Liver (tissue), 7 donors: ENCODE measurements at regions not wholly inside any gene's neighbourhood (a gene's known extent, or its start where the extent isn't known, plus 50 kb on each side); places are given as distances from the start of the nearest gene placed in this dataset.

ENCODE experiments used
- DNase-seq: peaks from one replicate; pipeline ENCODE4 v3.0.0-alpha.2; 2017; ENCODE audit warnings: low spot score
- H3K27ac ChIP-seq, 2 donors: one replicate each; pipeline ENCODE4 v1.7.0; 2013; ENCODE audit warnings: inconsistent platforms in 2 of 2, low read length in 2 of 2, control low read depth in 1 of 2, low read depth in 1 of 2, mild to moderate bottlenecking in 1 of 2
- H3K27me3 ChIP-seq, 4 donors: one replicate each; pipeline versions ENCODE4 v1.6.1 to v1.7.0; 2013; ENCODE audit warnings: low read length in 3 of 4, inconsistent platforms in 1 of 4, mild to moderate bottlenecking in 1 of 4, moderate library complexity in 1 of 4; ENCODE audit not compliant: control insufficient read depth in 4 of 4, insufficient read depth in 4 of 4
- H3K36me3 ChIP-seq, 4 donors: one replicate each; pipeline versions ENCODE4 v1.6.1 to v1.7.0; 2013; ENCODE audit warnings: low read length in 3 of 4, mild to moderate bottlenecking in 3 of 4, low read depth in 1 of 4, moderate library complexity in 1 of 4; ENCODE audit not compliant: control insufficient read depth in 4 of 4, insufficient read depth in 3 of 4
- H3K4me1 ChIP-seq, 4 donors: one replicate each; pipeline versions ENCODE4 v1.6.1 to v1.7.0; 2013; ENCODE audit warnings: low read length in 3 of 4, mild to moderate bottlenecking in 3 of 4, moderate library complexity in 1 of 4; ENCODE audit not compliant: control insufficient read depth in 4 of 4, insufficient read depth in 4 of 4
- H3K4me3 ChIP-seq, 3 donors: one replicate each; pipeline versions ENCODE4 v1.6.1 to v1.7.0; 2013; ENCODE audit warnings: low read length in 3 of 3, control low read depth in 1 of 3, low read depth in 1 of 3, mild to moderate bottlenecking in 1 of 3
- H3K9ac ChIP-seq, 2 donors: one replicate each; pipeline ENCODE4 v1.7.0; 2013; ENCODE audit warnings: low read length in 2 of 2, mild to moderate bottlenecking in 2 of 2, moderate library complexity in 2 of 2, control low read depth in 1 of 2, low read depth in 1 of 2
- H3K9me3 ChIP-seq, 4 donors: one replicate each; pipeline versions ENCODE4 v1.6.1 to v1.7.0; 2013; ENCODE audit warnings: low read length in 3 of 4; ENCODE audit not compliant: control insufficient read depth in 4 of 4
- FOXA1 ChIP-seq: IDR thresholded peaks from 2 replicates; pipeline ENCODE4 v1.6.1; 2016; ENCODE audit warnings: antibody characterized with exemption
- FOXA2 ChIP-seq: IDR thresholded peaks from 2 replicates; pipeline ENCODE4 v1.6.1; 2016; ENCODE audit warnings: antibody characterized with exemption
- GABPA ChIP-seq, 2 donors: IDR thresholded peaks in 1 of 2; conservative IDR thresholded peaks in 1 of 2; 2 replicates each; pipeline ENCODE4 v1.6.1; 2016; ENCODE audit warnings: antibody characterized with exemption in 2 of 2, mild to moderate bottlenecking in 1 of 2, moderate library complexity in 1 of 2
- HNF4A ChIP-seq, 2 donors: conservative IDR thresholded peaks; 2 replicates each; pipeline ENCODE4 v1.6.1; 2016; ENCODE audit warnings: antibody characterized with exemption in 2 of 2, mild to moderate bottlenecking in 2 of 2
- HNF4G ChIP-seq: IDR thresholded peaks from 2 replicates; pipeline ENCODE4 v1.6.1; 2016; ENCODE audit warnings: antibody characterized with exemption
- JUND ChIP-seq, 2 donors: IDR thresholded peaks; 2 replicates each; pipeline ENCODE4 v1.6.1; 2016; ENCODE audit warnings: antibody characterized with exemption in 2 of 2
- NR2F2 ChIP-seq: IDR thresholded peaks from 2 replicates; pipeline ENCODE4 v1.6.1; 2016; ENCODE audit warnings: antibody characterized with exemption
- RAD21 ChIP-seq, 2 donors: IDR thresholded peaks; 2 replicates each; pipeline ENCODE4 v1.6.1; 2016; ENCODE audit warnings: antibody characterized with exemption in 2 of 2, mild to moderate bottlenecking in 2 of 2
- TAF1 ChIP-seq: conservative IDR thresholded peaks from 2 replicates; pipeline ENCODE4 v1.6.1; 2016; ENCODE audit warnings: antibody characterized with exemption, mild to moderate bottlenecking
- YY1 ChIP-seq: IDR thresholded peaks from 2 replicates; pipeline ENCODE4 v1.6.1; 2016; ENCODE audit warnings: antibody characterized with exemption, mild to moderate bottlenecking
- WGBS: extraction: QIAGEN DNeasy Blood & Tissue Kit; methylation state at CpG from one replicate; pipeline ENCODE4 v1.1.7; 2013; 5-methylcytosine and 5-hydroxymethylcytosine counted together
- TF ChIP-seq, protein P1 (sequence below): IDR thresholded peaks from 2 replicates; pipeline ENCODE4 v1.6.1; 2016; ENCODE audit warnings: antibody characterized with exemption
- TF ChIP-seq, protein P2 (sequence below): IDR thresholded peaks from 2 replicates; pipeline ENCODE4 v1.6.1; 2016; ENCODE audit warnings: antibody characterized with exemption
- TF ChIP-seq, protein P3 (sequence below): IDR thresholded peaks from 2 replicates; pipeline ENCODE4 v1.6.1; 2016; ENCODE audit warnings: antibody characterized with exemption
- TF ChIP-seq, protein P4 (sequence below): IDR thresholded peaks from 2 replicates; pipeline ENCODE4 v1.6.1; 2016; ENCODE audit warnings: antibody characterized with exemption, mild to moderate bottlenecking
- donor health status: healthy.
- donor health status: healthy.
- donor health status: healthy.
- donor health status: healthy.

DNA sequence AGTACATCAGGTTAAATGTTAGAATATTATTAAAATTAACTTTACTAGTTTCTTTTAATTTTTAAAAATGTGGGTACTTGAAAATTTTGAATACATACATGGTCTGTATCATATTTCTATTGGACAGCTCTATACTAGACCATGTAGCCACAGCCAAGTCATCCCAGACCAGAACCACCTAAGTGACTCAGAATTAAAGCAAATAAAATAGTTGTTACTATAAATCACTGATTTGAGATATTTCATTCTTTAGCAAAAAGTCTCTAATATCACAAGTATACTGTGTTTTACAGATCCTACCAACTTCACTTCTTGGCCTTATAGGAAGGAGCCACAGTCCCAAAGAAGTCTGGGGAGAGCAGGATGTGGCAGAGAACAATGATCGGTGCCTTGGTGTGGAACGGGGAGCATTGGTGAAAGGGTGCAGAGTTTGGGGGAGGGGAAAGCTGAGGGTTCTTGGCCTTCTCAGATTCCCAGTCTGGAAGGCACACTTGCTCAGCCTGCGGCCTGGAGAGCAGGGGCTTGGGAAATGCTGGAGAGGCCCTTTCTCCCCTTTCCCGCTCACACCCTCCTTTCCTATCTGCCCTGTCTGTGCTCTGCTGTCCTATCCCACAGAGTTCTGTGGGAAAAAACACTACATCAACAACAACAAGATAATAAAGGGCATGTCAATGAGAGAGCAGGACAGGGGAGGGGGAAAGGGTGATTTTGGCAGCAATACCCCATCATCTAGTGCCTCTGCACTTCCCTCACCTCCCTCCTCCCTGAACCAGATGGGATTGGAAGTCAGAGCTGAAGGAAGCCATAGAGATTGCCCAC is 122.1 kb downstream of the NGF start:
- H3K4me3 ChIP-seq = no peak overlapping the region
- TF ChIP-seq HNF4G (no peak), HNF4A (conservative IDR thresholded peaks at IDR 0.05) (no peak), RAD21 (IDR thresholded peaks at IDR 0.05) (no peak), NR2F2 (no peak), JUND (IDR thresholded peaks at IDR 0.05) (no peak), GABPA (IDR thresholded peaks at IDR 0.05 in 1 of 2, conservative IDR thresholded peaks at IDR 0.05 in 1 of 2) (no peak), TAF1 (no peak)
- TF ChIP-seq, protein P1, sequence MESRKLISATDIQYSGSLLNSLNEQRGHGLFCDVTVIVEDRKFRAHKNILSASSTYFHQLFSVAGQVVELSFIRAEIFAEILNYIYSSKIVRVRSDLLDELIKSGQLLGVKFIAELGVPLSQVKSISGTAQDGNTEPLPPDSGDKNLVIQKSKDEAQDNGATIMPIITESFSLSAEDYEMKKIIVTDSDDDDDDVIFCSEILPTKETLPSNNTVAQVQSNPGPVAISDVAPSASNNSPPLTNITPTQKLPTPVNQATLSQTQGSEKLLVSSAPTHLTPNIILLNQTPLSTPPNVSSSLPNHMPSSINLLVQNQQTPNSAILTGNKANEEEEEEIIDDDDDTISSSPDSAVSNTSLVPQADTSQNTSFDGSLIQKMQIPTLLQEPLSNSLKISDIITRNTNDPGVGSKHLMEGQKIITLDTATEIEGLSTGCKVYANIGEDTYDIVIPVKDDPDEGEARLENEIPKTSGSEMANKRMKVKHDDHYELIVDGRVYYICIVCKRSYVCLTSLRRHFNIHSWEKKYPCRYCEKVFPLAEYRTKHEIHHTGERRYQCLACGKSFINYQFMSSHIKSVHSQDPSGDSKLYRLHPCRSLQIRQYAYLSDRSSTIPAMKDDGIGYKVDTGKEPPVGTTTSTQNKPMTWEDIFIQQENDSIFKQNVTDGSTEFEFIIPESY = no peak
- TF ChIP-seq, protein P2, sequence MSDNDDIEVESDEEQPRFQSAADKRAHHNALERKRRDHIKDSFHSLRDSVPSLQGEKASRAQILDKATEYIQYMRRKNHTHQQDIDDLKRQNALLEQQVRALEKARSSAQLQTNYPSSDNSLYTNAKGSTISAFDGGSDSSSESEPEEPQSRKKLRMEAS = no peak
- TF ChIP-seq, protein P3, sequence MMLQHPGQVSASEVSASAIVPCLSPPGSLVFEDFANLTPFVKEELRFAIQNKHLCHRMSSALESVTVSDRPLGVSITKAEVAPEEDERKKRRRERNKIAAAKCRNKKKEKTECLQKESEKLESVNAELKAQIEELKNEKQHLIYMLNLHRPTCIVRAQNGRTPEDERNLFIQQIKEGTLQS = no peak
- H3K27ac ChIP-seq = no peak overlapping the region
- no peaks in the 10 kb centered on the region for H3K4me1 ChIP-seq
- WGBS = 84% methylated on average over 4 of the region's 4 CpGs
- no peaks in the 10 kb centered on the region for H3K36me3 ChIP-seq
- H3K27me3 ChIP-seq = no peaks in the 10 kb centered on the region
- no peak overlapping the region for H3K9ac ChIP-seq
- H3K9me3 ChIP-seq = no peaks in the 10 kb centered on the region
- DNase-seq = no peak

DNA sequence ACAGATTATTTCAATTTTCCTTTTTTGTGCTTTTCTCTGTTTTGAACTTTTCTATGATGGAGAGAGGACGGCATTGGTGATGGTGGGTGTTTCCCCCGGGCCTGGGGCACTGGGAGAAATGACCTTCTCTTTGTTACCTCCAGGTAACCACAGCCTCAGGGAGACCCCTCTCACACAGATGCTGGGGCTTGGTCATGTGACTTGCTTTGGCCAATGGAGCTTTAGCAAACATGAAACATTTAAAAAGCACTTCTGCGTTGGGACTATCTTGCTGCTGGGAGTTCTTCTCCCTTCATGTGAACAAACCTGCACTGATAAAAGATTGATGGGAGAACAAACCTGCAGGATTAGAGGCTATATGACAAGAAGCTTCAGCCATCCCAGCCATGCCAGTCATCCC is 122.9 kb downstream of the NGF start:
- WGBS = 88% methylated on average over 3 of the region's 3 CpGs
- Histone ChIP-seq H3K27ac (no peak overlapping the region), H3K9ac (no peak overlapping the region)

More for the DNA sequence above, 122.9 kb downstream of the NGF start:
- H3K27me3 ChIP-seq = no peaks in the 10 kb centered on the region
- no peak for DNase-seq
- H3K36me3 ChIP-seq = no peaks in the 10 kb centered on the region
- no peaks in the 10 kb centered on the region for H3K9me3 ChIP-seq
- no peak overlapping the region for H3K4me3 ChIP-seq
- TF ChIP-seq, protein P1 = no peak
- no peak for TF ChIP-seq FOXA1
- TF ChIP-seq HNF4A (conservative IDR thresholded peaks at IDR 0.05) = no peak
- no peak for TF ChIP-seq YY1
- TF ChIP-seq, protein P3 = no peak
- TF ChIP-seq NR2F2 = no peak
- TF ChIP-seq, protein P2 = no peak
- TF ChIP-seq, protein P4, sequence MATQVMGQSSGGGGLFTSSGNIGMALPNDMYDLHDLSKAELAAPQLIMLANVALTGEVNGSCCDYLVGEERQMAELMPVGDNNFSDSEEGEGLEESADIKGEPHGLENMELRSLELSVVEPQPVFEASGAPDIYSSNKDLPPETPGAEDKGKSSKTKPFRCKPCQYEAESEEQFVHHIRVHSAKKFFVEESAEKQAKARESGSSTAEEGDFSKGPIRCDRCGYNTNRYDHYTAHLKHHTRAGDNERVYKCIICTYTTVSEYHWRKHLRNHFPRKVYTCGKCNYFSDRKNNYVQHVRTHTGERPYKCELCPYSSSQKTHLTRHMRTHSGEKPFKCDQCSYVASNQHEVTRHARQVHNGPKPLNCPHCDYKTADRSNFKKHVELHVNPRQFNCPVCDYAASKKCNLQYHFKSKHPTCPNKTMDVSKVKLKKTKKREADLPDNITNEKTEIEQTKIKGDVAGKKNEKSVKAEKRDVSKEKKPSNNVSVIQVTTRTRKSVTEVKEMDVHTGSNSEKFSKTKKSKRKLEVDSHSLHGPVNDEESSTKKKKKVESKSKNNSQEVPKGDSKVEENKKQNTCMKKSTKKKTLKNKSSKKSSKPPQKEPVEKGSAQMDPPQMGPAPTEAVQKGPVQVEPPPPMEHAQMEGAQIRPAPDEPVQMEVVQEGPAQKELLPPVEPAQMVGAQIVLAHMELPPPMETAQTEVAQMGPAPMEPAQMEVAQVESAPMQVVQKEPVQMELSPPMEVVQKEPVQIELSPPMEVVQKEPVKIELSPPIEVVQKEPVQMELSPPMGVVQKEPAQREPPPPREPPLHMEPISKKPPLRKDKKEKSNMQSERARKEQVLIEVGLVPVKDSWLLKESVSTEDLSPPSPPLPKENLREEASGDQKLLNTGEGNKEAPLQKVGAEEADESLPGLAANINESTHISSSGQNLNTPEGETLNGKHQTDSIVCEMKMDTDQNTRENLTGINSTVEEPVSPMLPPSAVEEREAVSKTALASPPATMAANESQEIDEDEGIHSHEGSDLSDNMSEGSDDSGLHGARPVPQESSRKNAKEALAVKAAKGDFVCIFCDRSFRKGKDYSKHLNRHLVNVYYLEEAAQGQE = no peak
- no peak for TF ChIP-seq JUND (IDR thresholded peaks at IDR 0.05)
- no peak for TF ChIP-seq GABPA (IDR thresholded peaks at IDR 0.05 in 1 of 2, conservative IDR thresholded peaks at IDR 0.05 in 1 of 2)
- TF ChIP-seq FOXA2 = no peak
- no peaks in the 10 kb centered on the region for H3K4me1 ChIP-seq
